ENCODE measurements at regions not wholly inside any gene's neighbourhood (a gene's known extent, or its start where the extent isn't known, plus 50 kb on each side); places are given as distances from the start of the nearest gene placed in this dataset.
"Not testable (repeated sequence)": the region's sequence is repeated elsewhere in the genome, so short reads cannot be mapped to it uniquely, and the experiment has no call there.

GRCh38 chr1:166490437-166490991 lies 323.7 kb upstream of the FAM78B start:
- no peak for DNase-seq (ENCODE audit: low read depth)

- DNase-seq (ENCODE audit: low read depth) = not testable (repeated sequence)
These were observed 327.0 kb upstream of the FAM78B start for GRCh38 chr1:166493765-166494164.

GRCh38 chr1:166507347-166507746 lies 331.9 kb upstream of the POGK start:
- no peak for DNase-seq (ENCODE audit: low read depth)

DNA sequence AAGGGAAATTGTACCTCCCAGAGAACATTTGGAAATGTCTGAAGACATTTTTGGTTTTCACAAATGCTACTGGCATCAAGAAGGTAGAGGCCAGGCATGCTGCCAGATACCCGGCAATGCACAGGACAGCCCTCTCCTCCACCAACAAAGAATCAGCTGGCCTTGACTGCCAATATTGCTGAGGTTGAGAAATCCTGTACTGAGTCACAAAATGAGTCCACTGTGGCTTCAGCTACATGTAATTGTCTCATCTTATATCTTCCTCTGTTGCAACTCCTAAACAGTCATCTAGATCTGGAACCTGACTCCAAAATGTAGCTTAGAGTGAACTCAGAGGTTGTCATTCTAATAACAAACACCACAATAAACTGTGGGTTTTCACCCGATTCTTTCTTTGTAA lies 327.5 kb upstream of the POGK start:
- no peak for DNase-seq (ENCODE audit: low read depth)

DNA sequence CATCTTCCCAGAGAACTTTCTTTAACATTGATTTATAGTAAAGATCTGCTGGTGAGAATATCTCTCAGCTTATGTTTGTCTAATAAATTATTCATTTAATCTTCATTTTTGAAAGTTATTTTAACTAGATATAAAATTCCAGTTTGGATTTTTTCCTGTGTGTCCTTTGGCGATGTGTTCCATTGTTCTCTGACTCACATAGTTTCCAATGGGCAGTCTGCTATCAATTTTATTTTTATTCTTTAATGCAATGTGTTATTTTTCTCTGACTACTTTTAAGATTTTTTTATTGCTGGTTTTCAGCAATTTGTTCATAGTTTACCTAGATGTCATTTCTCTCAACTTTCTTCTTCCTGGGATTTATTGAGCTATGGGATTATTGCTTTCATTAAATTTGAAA lies 325.2 kb upstream of the POGK start:
- DNase-seq (ENCODE audit: low read depth) = no peak

- DNase-seq (ENCODE audit: low read depth) = no peak
These were observed 311.5 kb upstream of the POGK start for GRCh38 chr1:166527752-166528151.

GRCh38 chr1:166538646-166539045 lies 300.6 kb upstream of the POGK start:
- DNase-seq (ENCODE audit: low read depth) = no peak

DNA sequence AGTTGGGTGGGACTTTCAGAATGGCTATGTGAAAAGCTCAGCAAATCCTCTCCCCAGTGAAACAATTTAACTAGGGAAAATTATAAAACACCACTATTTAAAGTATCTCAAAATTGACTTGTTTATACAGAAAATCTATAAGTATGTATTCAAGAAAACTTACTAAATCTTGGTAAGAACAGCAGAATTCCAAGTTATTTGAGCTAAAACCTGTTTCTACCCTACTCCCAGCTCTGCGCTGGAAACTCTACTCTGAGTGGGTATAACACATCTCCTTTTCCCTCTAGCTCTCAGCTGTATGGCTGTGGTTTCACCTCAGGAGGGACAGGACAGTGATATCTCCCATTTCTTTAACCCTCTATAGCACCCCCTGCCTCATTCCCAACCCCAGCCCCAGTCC lies 295.2 kb upstream of the POGK start:
- no peak for DNase-seq (ENCODE audit: low read depth)

DNA sequence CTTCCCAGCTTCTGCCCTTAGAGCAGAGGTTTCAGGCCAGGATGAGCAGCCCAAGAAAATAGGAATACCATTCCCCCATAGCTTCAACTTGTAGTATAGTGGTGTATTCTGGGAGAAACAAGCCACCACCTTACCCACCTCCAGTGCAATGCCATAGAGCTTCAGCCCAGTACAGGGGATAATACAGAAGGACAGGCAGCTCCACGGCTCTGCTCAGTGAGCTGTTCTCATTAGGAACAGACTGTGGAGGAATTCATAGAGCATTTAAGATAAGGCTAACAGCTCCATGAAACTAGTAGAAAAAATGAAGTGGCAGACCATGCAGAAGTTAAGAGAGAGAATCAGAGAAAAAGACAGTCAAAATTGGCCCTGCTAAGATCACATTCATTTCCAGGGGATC lies 294.7 kb upstream of the POGK start:
- DNase-seq (ENCODE audit: low read depth) = no peak

GRCh38 chr1:166552706-166553105 lies 286.6 kb upstream of the POGK start:
- DNase-seq (ENCODE audit: low read depth) = no peak

GRCh38 chr1:166570954-166571353 lies 268.3 kb upstream of the POGK start:
- no peak for DNase-seq (ENCODE audit: low read depth)

DNA sequence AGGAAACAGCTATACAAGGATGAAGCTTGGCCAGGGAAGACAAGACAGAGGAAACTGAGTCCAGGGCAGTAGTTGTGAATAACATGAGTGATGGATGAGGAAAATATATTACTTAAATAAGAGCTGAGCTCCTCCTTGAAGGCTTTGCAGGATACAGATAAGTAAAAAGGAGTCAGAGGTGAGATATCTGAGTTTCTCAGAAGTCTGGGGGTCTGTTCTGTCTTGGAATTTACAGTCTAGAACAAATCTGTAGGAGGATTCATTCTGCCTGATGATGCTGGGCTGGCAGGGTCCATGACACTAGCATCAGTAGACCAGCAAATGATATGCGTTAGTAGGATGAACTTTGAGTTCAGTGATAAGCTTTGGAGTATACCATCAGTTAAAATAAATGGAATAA lies 266.1 kb upstream of the POGK start:
- DNase-seq (ENCODE audit: low read depth) = no peak

- no peak for DNase-seq (ENCODE audit: low read depth)
These were observed 259.4 kb upstream of the POGK start for GRCh38 chr1:166579557-166580501.

GRCh38 chr1:166588741-166589140 lies 250.5 kb upstream of the POGK start:
- no peak for DNase-seq (ENCODE audit: low read depth)

DNA sequence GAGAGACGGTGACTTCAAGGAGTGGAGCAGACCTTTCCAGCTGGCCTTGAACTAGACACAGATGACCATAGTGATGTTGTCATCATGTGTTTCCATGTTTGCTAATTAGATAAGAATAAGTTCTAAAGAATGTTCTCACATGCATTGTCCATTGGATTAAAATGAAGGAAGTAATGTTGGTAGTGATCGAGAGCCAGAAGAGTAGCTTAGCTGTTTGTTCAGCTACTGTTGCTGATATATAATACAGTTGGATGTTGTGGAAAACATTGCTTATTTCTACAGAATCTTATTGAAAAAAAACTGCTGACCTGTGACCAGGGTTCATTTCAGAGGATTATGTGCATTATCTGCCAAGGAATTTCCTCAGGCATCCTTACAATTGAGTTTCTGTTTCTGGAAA lies 249.1 kb upstream of the POGK start:
- no peak for DNase-seq (ENCODE audit: low read depth)

DNA sequence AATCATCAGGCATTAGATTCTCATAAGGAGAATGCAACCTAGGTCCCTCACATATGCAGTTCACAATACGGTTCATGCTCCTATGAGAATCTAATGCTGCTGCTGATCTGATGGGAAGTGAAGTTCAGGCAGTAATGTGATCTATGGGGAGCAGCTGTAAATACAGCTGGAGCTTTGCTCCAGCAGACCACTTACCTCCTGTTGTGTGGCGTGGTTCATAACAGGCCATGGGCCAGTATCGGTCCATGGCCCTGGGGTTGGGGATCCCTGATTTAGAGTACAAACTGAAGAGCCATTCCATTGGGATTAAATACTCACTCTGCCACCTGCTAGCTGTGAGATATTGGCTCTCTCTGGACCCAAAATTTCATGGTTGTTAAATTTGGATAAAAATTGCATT lies 244.6 kb upstream of the POGK start:
- no peak for DNase-seq (ENCODE audit: low read depth)

DNA sequence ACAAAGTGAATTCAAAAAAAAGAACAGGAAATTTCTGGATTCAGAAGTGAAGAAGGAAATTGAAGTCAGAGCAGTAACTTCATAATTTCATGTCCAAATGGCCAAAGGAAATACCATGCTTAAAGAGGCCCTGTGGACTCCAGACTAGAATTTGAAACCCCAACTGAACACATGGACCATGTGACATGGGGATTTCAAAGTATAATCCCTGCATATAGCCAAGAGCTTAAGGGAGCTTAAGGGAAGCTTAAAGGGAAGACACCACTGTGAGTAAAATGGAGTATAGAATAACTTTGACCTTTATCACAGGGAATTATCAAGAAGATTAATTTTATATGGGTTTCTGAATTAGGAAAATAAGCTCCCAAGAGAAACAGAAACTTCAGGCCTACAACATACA lies 241.8 kb upstream of the POGK start:
- DNase-seq (ENCODE audit: low read depth) = no peak

DNA sequence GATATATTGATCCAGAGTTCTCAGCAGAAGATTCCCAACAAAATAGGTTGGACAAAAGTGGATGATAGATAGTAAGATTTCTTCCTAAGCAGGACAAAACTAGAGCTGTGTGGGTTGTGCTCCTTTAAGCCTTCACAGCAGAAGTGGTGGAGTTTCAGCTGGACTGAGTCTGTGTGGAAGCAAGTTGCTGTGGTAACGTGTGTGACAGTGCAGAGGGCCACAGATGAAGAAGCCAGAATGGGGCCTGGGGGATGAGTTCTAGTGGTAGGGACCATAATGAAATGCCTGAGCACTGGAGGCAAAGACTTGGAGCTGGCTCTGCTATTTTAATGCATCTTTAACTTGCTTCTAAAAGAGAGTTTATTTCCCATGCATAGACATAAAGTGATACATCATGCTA lies 238.7 kb upstream of the POGK start:
- DNase-seq (ENCODE audit: low read depth) = no peak

- no peak for DNase-seq (ENCODE audit: low read depth)
These were observed 237.5 kb upstream of the POGK start for GRCh38 chr1:166601650-166602278.

DNA sequence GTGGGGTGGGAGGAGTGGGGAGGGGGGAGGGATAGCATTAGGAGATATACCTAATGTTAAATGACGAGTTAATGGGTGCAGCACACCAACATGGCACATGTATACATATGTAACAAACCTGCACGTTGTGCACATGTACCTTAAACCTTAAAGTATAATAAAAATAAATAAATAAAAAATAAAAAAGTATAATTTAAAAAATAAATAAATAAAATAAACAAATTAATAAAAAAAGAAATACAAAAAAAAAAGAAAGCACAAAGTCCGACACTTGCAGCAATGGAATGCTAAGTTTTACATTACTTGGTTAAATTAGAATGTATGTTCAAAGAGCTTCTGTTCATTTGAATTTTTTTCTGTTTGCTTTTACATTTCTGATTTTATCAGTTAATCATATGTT lies 236.5 kb upstream of the POGK start:
- not testable (repeated sequence) for DNase-seq (ENCODE audit: low read depth)

DNA sequence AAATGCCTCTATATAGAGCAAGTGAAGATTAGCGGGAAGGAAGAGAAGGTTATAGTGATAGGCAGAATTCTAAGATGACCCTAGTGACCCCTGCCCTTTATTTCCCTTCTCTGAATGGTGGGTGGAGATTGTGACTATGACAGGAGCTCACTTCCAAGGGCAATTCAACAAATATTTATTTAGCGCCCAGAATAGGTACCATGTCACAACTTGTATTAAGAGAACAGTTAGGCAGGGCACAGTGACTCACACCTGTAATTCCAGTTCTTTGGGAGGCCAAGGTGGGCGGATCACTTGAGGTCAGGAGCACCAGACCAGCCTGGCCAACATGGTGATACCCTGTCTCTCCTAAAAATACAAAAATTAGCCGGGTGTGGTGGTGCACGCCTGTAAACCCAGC lies 236.0 kb upstream of the POGK start:
- DNase-seq (ENCODE audit: low read depth) = no peak

- DNase-seq (ENCODE audit: low read depth) = no peak
These were observed 234.1 kb upstream of the POGK start for GRCh38 chr1:166605137-166605536.

- DNase-seq (ENCODE audit: low read depth) = no peak
These were observed 226.4 kb upstream of the POGK start for GRCh38 chr1:166612886-166613285.

Measured in non-pigmented ciliary epithelial cell (primary cell).